Epithelial cell of esophagus (primary cell): ENCODE measurements at regions not wholly inside any gene's neighbourhood (a gene's known extent, or its start where the extent isn't known, plus 50 kb on each side); places are given as distances from the start of the nearest gene placed in this dataset.
"Not testable (repeated sequence)": the region's sequence is repeated elsewhere in the genome, so short reads cannot be mapped to it uniquely, and the experiment has no call there.

Experiments
- DNase-seq: peaks from one replicate; pipeline ENCODE4 v3.0.0; 2010; ENCODE audit warnings: low read depth
- H3K4me3 ChIP-seq: 2 replicates; pipeline ENCODE4 v1.5.1; 2011; ENCODE audit warnings: mild to moderate bottlenecking, low read length, control low read depth
- TF ChIP-seq, protein P1 (sequence below): IDR thresholded peaks from 2 replicates; pipeline ENCODE4 v1.5.1; 2011; ENCODE audit warnings: low read depth, mild to moderate bottlenecking, low read length, control low read depth, inconsistent platforms; ENCODE audit not compliant: insufficient read depth; ENCODE audit errors: missing control alignments

GRCh38 chr1:181208967-181209366 is 120.5 kb downstream of the IER5 start:
- H3K4me3 ChIP-seq: no peak overlapping the region
- no peak for DNase-seq
- TF ChIP-seq, protein P1, sequence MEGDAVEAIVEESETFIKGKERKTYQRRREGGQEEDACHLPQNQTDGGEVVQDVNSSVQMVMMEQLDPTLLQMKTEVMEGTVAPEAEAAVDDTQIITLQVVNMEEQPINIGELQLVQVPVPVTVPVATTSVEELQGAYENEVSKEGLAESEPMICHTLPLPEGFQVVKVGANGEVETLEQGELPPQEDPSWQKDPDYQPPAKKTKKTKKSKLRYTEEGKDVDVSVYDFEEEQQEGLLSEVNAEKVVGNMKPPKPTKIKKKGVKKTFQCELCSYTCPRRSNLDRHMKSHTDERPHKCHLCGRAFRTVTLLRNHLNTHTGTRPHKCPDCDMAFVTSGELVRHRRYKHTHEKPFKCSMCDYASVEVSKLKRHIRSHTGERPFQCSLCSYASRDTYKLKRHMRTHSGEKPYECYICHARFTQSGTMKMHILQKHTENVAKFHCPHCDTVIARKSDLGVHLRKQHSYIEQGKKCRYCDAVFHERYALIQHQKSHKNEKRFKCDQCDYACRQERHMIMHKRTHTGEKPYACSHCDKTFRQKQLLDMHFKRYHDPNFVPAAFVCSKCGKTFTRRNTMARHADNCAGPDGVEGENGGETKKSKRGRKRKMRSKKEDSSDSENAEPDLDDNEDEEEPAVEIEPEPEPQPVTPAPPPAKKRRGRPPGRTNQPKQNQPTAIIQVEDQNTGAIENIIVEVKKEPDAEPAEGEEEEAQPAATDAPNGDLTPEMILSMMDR: no peak

DNA sequence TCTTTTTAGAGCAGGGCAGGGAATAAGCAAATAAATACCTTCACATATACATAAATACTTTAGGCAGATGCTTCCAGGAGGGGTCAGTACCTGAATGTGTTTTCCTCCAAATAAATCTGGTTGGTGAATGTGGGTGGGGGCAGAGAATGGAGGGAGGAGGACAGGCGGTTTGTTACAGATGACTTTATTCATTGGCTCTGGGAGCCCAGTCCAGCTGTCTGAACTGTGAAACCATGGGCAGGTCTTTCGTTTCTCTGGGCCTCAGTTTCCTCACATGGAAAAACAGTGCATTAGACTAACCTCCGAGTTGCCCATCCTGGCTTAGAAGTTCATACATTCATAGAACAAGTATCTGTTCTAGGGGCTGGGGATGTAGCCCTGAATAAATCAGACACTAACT is 124.6 kb downstream of the IER5 start:
- DNase-seq: no peak
- no peak overlapping the region for H3K4me3 ChIP-seq
- TF ChIP-seq, protein P1: no peak

GRCh38 chr1:181216591-181216994 is 128.1 kb downstream of the IER5 start:
- no peak for DNase-seq
- TF ChIP-seq, protein P1: no peak
- H3K4me3 ChIP-seq: no peak overlapping the region

GRCh38 chr1:181219938-181220337 is 131.4 kb downstream of the IER5 start:
- peak; percentile 68 for DNase-seq
- TF ChIP-seq, protein P1: no peak
- H3K4me3 ChIP-seq: no peak overlapping the region

DNA sequence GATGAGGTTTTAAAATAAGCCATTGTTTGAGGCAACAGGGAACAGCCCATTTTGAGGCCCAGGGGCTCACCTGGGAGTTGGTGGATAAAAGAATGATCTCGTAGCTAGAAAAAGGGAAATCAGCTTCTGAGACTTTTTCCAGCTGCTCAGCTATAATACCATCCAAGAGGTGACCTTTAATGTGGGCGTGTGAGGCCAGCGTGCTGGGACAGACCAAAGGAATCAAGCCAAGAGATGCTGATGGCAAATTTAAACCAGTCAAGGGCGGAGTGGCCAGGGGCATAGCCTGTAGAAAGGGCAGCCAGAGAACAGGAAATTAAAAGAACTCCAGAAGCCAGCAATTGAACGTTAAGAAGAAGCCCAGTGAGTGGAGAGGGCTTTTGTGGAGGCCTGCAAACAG is 132.6 kb downstream of the IER5 start:
- H3K4me3 ChIP-seq: no peak overlapping the region
- DNase-seq: no peak
- TF ChIP-seq, protein P1: no peak

- H3K4me3 ChIP-seq: no peak overlapping the region
- TF ChIP-seq, protein P1: no peak
- no peak for DNase-seq
Measured at GRCh38 chr1:181222972-181223505, 134.5 kb downstream of the IER5 start.

GRCh38 chr1:181226728-181227127 is 138.2 kb downstream of the IER5 start:
- not testable (repeated sequence) for DNase-seq, H3K4me3 ChIP-seq
